PC-9 (cell line): ENCODE measurements at regions not wholly inside any gene's neighbourhood (a gene's known extent, or its start where the extent isn't known, plus 50 kb on each side); places are given as distances from the start of the nearest gene placed in this dataset.

ENCODE experiments used
- BruUV-seq: library from RNA; stranded (reverse); fragments of 400-500 nt; replicated peaks from 2 replicates; lab custom pipeline; 2021; lab: Mats Ljungman, UMichigan
- CTCF ChIA-PET: fragments of 300-600 bp; sonication (Branson Sonifier 250); formaldehyde crosslinking; loops from one replicate; lab custom pipeline; 2022; ENCODE audit warnings: antibody characterized with exemption; lab: Charles Lee
- POLR2A ChIA-PET: fragments of 300-600 bp; sonication (Branson Sonifier 250); formaldehyde crosslinking; loops from one replicate; lab custom pipeline; 2022; ENCODE audit warnings: antibody characterized with exemption; ENCODE audit not compliant: unreplicated experiment; lab: Charles Lee
- DNase-seq, 2 experiments: peaks; one replicate each; pipeline versions ENCODE4 v3.0.0 to v3.0.0-alpha.2; 2015 to 2022; ENCODE audit warnings: mixed read lengths in 1 of 2
- H2AFZ ChIP-seq: fragments of 200-600 bp; sonication (generic); 2 replicates; pipeline ENCODE4 v1.8.1; 2017; ENCODE audit warnings: antibody characterized with exemption
- H3F3A ChIP-seq: fragments of 200-600 bp; sonication (generic); 2 replicates; pipeline ENCODE4 v1.8.1; 2017; ENCODE audit warnings: antibody characterized with exemption, mild to moderate bottlenecking, low read depth; ENCODE audit not compliant: insufficient read depth
- H3K27ac ChIP-seq: fragments of 200-600 bp; sonication (generic); 2 replicates; pipeline ENCODE4 v1.6.1; 2016; ENCODE audit warnings: mixed run types
- H3K27me3 ChIP-seq: fragments of 200-600 bp; sonication (generic); 2 replicates; pipeline ENCODE4 v1.6.1; 2016; ENCODE audit warnings: low read depth, mixed run types; ENCODE audit not compliant: insufficient read depth
- H3K36me3 ChIP-seq: fragments of 200-600 bp; sonication (generic); 2 replicates; pipeline ENCODE4 v1.6.1; 2016; ENCODE audit warnings: low read depth, mixed run types
- H3K4me1 ChIP-seq: fragments of 200-600 bp; sonication (generic); replicated peaks from 2 replicates; pipeline ENCODE4 v1.6.1; 2016; ENCODE audit warnings: mixed run types; ENCODE audit not compliant: insufficient read depth
- H3K4me2 ChIP-seq: fragments of 200-600 bp; sonication (generic); 2 replicates; pipeline ENCODE4 v1.6.1; 2017; ENCODE audit warnings: mixed run types
- H3K4me3 ChIP-seq: fragments of 200-600 bp; sonication (generic); 2 replicates; pipeline ENCODE4 v1.6.1; 2016; ENCODE audit warnings: mixed run types
- H3K79me2 ChIP-seq: fragments of 200-600 bp; sonication (generic); 2 replicates; pipeline ENCODE4 v1.6.1; 2017; ENCODE audit warnings: low read depth, mixed run types
- H3K9me2 ChIP-seq: fragments of 200-600 bp; sonication (generic); 2 replicates; pipeline ENCODE4 v1.8.1; 2017; ENCODE audit warnings: mild to moderate bottlenecking; ENCODE audit not compliant: insufficient read depth
- H3K9me3 ChIP-seq: fragments of 200-600 bp; sonication (generic); 2 replicates; pipeline ENCODE4 v1.8.1; 2016; ENCODE audit warnings: low read depth; ENCODE audit not compliant: insufficient read depth
- H4K20me1 ChIP-seq: fragments of 200-600 bp; sonication (generic); 2 replicates; pipeline ENCODE4 v1.8.1; 2017; ENCODE audit not compliant: insufficient read depth
- CTCF ChIP-seq: fragments of 200-600 bp; sonication (generic); conservative IDR thresholded peaks from 2 replicates; pipeline ENCODE4 v1.6.1; 2017; ENCODE audit warnings: mixed run types, antibody characterized with exemption, mild to moderate bottlenecking, moderate library complexity
- EZH2 ChIP-seq: fragments of 200-600 bp; sonication (generic); IDR thresholded peaks from 2 replicates; pipeline ENCODE4 v1.8.0; 2017; ENCODE audit warnings: antibody characterized with exemption, low read depth
- intact Hi-C: fragments of 100-400 bp; cut with micrococcal nuclease; formaldehyde crosslinking; loops from one replicate; pipeline ENCODE4 v1.10.0; 2022; ENCODE audit not compliant: unreplicated experiment

GRCh38 chr5:154107010-154107409, 68.2 kb downstream of the MFAP3 start:
- Histone ChIP-seq H3K27me3 (no peaks in the 10 kb centered on the region), H3K4me2 (no peak overlapping the region), H3K9me3 (no peaks in the 10 kb centered on the region), H2AFZ (no peak overlapping the region), H3K27ac (no peak overlapping the region), H3K79me2 (no peaks in the 10 kb centered on the region), H3K36me3 (no peaks in the 10 kb centered on the region), H4K20me1 (no peaks in the 10 kb centered on the region), H3K4me3 (no peak overlapping the region), H3K9me2 (no peaks in the 10 kb centered on the region), H3K4me1 (no peaks in the 10 kb centered on the region), H3F3A (no peaks in the 10 kb centered on the region)
- DNase-seq, result no peak
- CTCF ChIA-PET, result no interaction called here
- no TSS peak for BruUV-seq
- TF ChIP-seq EZH2 (no peak), CTCF (no peak)
- POLR2A ChIA-PET, result no interaction called here
- intact Hi-C loops, result no loop called here

GRCh38 chr5:154107756-154108155, 69.0 kb downstream of the MFAP3 start:
- Histone ChIP-seq H3K79me2 (no peaks in the 10 kb centered on the region), H3K9me3 (no peaks in the 10 kb centered on the region), H3K36me3 (no peaks in the 10 kb centered on the region), H3F3A (no peaks in the 10 kb centered on the region), H3K4me2 (no peak overlapping the region), H3K4me3 (no peak overlapping the region), H3K9me2 (no peaks in the 10 kb centered on the region), H3K27me3 (no peaks in the 10 kb centered on the region), H3K27ac (no peak overlapping the region), H4K20me1 (no peaks in the 10 kb centered on the region), H3K4me1 (no peaks in the 10 kb centered on the region), H2AFZ (no peak overlapping the region)
- TF ChIP-seq CTCF (no peak), EZH2 (no peak)
- POLR2A ChIA-PET, result no interaction called here
- BruUV-seq, result no TSS peak
- intact Hi-C loops, result no loop called here
- CTCF ChIA-PET, result no interaction called here
- DNase-seq, result no peak

- Histone ChIP-seq H3K27me3 (no peaks in the 10 kb centered on the region), H3K79me2 (no peaks in the 10 kb centered on the region), H3F3A (no peaks in the 10 kb centered on the region), H3K9me3 (no peaks in the 10 kb centered on the region), H3K4me2 (no peak overlapping the region), H4K20me1 (no peaks in the 10 kb centered on the region), H3K4me1 (no peaks in the 10 kb centered on the region), H3K4me3 (no peak overlapping the region), H3K36me3 (no peaks in the 10 kb centered on the region), H2AFZ (no peak overlapping the region), H3K9me2 (no peaks in the 10 kb centered on the region), H3K27ac (no peak overlapping the region)
- intact Hi-C loops, result no loop called here
- no TSS peak for BruUV-seq
- CTCF ChIA-PET, result interaction anchor here (0.6 kb wide), 2 partner anchors 50 to 236 kb away, joined by 3 to 5 read pairs; no protein-coding TSS in a partner anchor
- TF ChIP-seq EZH2 (no peak), CTCF (no peak)
- POLR2A ChIA-PET, result no interaction called here
- DNase-seq, result no peak
Observed at GRCh38 chr5:154109416-154110106, 70.8 kb downstream of the MFAP3 start.
